GM18868 (cell line): ENCODE measurements at regions not wholly inside any gene's neighbourhood (a gene's known extent, or its start where the extent isn't known, plus 50 kb on each side); places are given as distances from the start of the nearest gene placed in this dataset.

Experiments used
- ATAC-seq: cut with Tn5 transposase; IDR thresholded peaks from one replicate; pipeline ENCODE4 v1.9.1; 2021; ENCODE audit warnings: mild to moderate bottlenecking, moderate library complexity; ENCODE audit not compliant: unreplicated experiment

GRCh38 chr18:43875511-43875910, 598.2 kb upstream of the SYT4 start:
- no peak for ATAC-seq

DNA sequence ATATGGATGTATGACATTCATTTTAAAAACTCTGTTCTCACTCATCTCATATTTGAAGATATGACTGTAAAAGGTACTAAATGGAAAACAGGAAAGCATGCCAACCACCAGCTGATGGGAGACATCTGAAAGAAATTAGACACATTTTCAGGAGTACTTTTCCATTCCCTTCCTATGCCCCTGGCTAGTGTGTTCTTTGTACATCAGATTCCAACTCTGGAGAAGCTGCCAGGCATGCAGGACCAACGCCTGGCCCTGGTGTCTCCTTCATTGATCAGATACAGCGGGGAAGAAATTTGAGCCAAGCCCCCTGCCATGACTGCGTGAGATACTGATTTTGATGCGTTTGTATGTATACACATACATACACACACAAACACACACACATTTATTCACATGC, 599.0 kb upstream of the SYT4 start:
- no peak for ATAC-seq

DNA sequence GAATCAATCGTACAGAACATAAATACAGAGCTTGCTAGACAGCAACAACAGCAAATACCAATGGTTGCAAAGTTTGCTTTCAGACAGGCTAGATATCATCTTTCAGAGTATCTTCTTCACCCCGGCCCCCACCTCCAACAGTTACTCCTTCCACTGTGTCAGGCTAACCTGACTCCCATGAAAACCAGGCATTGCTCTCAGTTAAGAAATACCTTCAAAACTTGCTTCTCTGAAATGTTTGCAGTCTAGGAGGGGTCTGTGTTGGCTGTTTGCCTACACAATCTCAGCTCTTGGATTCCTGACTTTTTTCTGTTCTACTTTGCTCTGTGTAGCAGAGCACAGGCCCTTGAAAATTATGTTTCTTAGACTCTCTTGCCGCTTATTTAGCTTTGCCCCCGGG, 599.5 kb upstream of the SYT4 start:
- ATAC-seq = no peak

- ATAC-seq = no peak
Measured at GRCh38 chr18:43877616-43878321, 600.5 kb upstream of the SYT4 start.

DNA sequence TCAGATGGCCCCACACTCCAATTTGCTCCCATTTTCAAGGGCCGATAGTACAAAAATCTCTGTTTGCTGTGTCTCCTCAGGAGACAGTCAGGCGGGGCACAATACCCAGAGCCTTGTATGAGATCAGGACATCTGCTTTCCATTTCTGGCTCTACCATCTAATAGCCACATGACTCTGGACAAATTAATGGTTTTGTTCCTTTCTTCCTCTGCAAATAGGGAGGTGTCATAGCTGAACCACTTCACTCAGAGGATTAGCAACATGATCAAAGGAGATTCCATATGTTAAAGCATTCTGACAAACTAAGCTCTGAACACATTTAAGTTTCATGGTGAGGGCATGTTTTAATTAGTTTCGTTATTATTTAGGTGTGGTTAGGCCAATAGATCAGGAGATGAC, 602.1 kb upstream of the SYT4 start:
- ATAC-seq = no peak

- no peak for ATAC-seq
Measured at GRCh38 chr18:43882358-43883055, 605.2 kb upstream of the SYT4 start.

- no peak for ATAC-seq
Measured at GRCh38 chr18:43883886-43884285, 606.6 kb upstream of the SYT4 start.

DNA sequence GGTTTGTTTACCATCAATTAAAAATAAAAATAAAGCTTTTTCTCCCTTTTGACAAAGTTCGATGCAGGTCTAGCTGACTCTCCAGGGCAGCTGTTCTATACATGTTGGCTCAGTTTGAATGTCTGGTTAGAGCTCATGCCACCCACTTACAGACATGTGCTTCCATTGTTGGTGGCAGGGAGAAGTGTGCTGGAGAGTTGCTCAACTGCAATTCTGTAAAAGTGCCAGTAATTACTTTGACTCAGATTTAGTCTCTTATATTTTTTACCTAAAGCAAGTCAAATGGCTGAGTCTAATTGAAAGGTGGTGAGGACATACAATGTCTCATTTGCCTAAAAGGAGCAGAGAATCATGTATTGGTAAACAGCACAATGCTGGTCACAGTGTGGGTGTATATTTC, 609.1 kb upstream of the SYT4 start:
- ATAC-seq = no peak

GRCh38 chr18:43887491-43887890, 610.2 kb upstream of the SYT4 start:
- ATAC-seq = no peak

- no peak for ATAC-seq
Measured at GRCh38 chr18:43888598-43888997, 611.3 kb upstream of the SYT4 start.

DNA sequence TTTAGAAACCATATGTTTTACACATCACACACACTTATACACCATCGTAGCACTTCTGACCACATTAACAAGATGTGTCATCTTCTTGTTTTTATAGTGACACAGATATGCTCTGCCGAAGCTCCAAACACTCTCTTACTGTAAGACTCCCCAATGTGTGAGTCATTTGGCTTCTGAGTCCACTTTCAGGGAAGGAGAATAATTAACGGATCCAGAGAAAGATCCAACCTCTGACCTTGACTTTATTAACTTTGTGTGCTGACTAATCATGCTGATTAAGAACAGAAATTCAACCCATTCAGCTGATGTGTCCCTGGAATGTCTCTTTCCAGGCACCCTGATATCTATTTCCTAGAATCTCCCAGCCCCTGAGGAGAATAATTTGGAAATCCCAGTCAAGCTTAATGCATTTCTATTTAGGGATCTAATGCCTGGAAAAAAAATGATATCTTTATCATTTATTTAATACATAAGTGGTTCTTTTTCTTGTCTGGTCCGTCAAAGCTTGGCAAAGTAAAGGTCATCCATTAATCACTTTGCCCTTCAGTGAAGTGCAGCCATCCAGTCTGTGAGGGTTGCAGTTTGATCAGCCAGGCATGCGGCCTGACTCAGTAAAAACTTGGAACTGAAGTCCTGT, 615.8 kb upstream of the SYT4 start:
- no peak for ATAC-seq

DNA sequence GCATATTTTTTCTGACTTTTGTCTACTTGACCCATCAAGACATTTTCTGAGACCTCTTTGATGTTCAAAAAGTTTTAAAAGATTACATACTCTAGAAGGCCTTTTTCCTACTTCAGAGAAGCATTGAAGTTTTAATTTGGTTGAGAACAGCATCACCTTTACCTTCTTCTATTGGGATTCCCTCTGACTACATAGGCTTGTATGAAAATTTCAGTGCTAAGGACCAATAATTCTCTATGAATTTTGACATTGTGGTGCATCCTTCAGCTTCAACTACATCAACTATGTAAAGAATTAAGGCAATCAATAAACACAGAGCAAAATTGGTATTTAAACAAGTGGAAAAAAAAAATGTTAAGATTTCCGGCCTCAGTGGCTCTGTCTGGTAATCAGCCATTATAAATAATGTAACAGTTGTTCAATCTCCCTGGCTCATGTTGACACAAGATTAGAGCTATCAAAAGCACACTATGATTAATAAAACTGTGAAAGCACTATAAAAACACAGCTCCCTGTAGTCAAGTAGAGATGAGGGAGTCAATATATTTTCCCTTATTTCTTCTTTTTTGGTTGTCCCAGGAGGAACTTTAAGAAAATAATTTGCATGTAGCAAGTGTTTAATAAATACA, 627.0 kb upstream of the SYT4 start:
- ATAC-seq = no peak

DNA sequence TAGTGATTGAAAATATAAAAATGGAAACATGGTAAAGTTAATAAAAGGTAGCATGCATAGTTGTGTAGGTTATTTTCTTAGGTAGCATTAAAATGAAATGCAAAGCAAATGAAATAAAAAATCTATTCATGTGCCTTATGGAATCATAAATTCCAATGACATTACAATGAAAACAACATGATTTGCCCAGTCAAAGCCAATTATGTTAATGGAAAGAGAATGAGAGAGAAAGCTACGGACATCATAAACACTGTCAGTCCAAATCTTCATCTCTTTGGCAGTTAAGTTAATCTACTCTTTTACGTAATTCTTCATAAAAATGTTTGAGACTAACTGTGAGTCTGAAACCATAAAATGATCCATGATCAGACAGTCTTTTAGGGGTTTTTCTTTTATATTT, 636.7 kb upstream of the SYT4 start:
- no peak for ATAC-seq

GRCh38 chr18:43916984-43917383, 639.7 kb upstream of the SYT4 start:
- ATAC-seq = no peak

GRCh38 chr18:43917520-43917919, 640.2 kb upstream of the SYT4 start:
- ATAC-seq = no peak

DNA sequence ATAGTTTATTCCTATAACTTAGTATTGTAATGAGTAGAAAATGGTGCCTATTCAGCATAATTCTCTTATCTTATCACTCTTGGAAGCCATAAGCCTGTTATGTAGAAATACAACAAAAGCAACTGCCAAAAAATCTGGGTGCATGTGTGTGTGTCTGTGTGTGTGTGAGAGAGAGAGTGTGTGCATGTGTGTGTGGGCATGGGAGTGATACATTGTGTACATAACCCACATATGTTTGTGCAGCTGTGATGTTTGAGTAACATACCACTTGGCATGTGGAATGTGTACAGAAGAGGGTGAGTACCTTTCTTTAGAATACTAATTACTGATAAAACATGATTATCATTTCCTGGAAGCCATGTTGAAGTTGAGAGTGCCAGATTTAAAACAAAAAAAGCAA, 642.3 kb upstream of the SYT4 start:
- no peak for ATAC-seq

DNA sequence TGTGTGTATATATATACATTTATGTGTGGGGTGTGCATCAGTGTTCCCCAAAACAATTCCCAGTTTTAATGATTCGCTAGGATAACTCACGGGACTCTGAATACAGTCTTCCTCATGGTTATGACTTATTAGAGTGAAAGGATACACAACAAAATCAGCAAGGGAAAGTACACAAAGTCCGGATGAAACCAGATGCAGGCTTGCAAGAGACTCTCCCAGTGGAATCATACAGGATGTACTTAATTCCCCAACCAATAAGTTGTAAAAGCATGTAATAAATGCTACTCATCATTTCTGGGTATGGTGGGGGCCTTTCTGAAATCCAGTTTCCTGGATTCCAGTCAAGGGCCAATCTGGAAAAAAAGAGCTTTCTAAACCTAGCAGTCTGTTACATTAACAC, 654.1 kb upstream of the SYT4 start:
- ATAC-seq = no peak

DNA sequence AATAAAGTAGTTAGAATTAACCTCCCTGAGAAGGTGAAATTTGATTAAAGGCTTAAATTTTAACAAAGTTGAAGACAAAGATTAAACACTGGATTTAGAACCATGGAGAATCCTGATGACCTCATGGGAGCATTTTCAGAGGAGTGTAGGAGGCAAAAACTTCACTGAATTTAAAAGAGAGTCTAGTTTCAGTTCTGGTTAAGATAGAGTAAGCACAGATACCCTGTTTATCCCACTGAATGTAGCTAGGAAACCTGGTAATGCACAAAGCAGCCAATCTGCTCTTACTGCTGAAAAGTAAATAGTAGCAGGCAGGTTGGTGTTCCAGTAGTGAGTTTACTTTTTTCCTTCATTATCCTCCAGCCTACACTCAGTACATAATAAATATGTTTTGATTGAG, 654.9 kb upstream of the SYT4 start:
- ATAC-seq = no peak

DNA sequence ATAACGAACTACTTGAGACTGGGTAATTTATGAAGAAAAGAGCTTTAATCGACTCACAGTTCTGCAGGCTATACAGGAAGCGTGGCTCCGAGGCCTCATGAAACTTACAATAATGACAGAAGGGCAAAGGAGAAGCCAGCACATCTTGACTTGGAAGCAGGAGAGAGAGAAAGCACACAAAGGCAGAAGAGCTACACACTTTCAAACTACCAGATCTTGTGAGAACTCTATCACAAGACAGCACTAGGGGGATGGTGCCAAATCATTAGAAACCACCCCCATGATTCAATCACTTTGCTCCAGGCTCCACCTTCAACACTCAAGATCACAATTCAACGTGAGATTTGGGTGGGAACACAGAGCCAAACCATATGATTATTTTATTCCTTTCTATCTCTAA, 655.9 kb upstream of the SYT4 start:
- no peak for ATAC-seq

DNA sequence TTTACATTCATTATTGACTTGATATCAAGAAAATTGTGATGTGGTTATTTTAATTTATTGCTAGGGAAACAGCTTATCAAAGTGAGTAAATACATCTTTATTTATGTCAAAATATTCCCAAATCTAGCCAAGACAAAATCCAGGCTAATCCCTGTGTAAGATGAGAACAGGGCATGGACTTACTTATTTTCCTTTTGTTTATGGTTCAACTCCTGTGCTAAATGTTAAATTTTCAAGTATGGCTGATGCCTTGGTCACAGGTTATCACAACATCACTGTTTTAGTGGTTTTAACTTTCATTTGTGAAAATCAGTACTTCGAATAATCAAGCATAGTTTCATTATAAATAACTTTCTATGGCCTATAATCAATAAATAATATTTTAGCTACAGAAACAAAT, 657.0 kb upstream of the SYT4 start:
- no peak for ATAC-seq

DNA sequence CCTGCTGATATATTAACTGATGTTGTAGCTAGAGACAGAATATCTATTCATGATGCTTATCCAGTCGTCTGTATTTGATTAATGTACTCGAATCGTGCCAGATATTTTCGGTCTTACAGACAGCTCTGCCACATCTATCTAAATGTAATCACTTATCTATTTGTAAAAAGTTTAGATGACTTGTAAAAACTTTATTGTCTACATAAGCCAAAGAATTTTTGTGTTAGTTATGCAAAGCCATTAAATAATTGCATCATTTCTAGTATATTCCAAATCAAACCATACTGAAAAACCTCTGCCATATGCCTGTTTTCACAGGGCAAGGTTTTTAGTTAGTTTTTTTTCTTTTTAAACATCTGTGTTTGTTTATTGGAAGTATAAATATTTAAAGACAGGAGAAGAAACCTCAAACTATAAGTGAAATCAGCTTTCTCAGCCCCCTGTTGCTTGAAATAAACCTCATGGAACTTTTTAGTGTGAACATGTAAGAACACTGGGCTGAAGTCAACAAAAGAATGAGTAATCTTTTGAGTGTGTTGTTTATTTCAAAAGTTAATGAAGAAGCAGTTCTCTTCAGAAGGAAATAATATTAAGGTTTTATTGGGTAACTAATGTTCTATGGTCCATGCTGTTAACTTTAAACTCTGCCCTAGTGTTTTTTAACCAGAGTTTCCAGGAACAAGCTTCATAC, 657.6 kb upstream of the SYT4 start:
- no peak for ATAC-seq
